Mesothelial cell of epicardium (in vitro differentiated cells): ENCODE measurements at regions not wholly inside any gene's neighbourhood (a gene's known extent, or its start where the extent isn't known, plus 50 kb on each side); places are given as distances from the start of the nearest gene placed in this dataset.

Experiments used
- DNase-seq, 2 experiments: peaks; one replicate each; pipeline ENCODE4 v3.0.0; 2021; ENCODE audit warnings: low spot score in 2 of 2; ENCODE audit not compliant: unreplicated experiment in 2 of 2
- H3K27ac Mint-ChIP-seq: 2 replicates; pipeline ENCODE4 v1.8.0; 2021; ENCODE audit warnings: mixed read lengths
- H3K27me3 Mint-ChIP-seq: 2 replicates; pipeline ENCODE4 v1.8.0; 2021; ENCODE audit warnings: low read depth, mixed read lengths
- H3K36me3 Mint-ChIP-seq: 2 replicates; pipeline ENCODE4 v1.8.0; 2021; ENCODE audit warnings: mixed read lengths
- H3K4me1 Mint-ChIP-seq: 2 replicates; pipeline ENCODE4 v1.8.0; 2021; ENCODE audit warnings: mixed read lengths
- H3K4me3 Mint-ChIP-seq: 2 replicates; pipeline ENCODE4 v1.8.0; 2021; ENCODE audit warnings: mild to moderate bottlenecking, moderate library complexity, mixed read lengths
- H3K9me3 Mint-ChIP-seq: 2 replicates; pipeline ENCODE4 v1.8.0; 2021; ENCODE audit warnings: mixed read lengths
- TF ChIP-seq, protein P1 (sequence below): fragments of 200-600 bp; sonication (generic); IDR thresholded peaks from one replicate; pipeline ENCODE4 v1.5.0; 2021; ENCODE audit warnings: antibody characterized with exemption; ENCODE audit not compliant: unreplicated experiment

DNA sequence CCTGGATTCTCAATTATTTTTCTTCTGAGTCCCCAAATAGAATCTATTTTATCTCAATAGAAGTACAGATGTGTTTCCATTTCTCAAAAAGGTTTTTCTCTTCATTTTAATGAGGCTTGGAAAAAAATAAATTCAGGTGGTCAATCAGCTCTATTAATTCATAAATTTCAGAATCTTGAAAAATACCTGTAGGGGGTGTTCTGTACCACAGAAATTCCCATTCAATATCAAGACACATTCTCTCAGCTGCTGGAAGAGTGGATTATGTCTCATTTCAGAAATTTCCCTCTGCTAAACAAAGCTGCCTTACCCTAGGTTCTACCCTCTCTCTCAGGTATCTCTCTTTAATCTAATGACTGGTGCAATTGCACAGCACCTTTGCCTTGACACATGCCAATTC lies 1121.2 kb downstream of the SI start:
- TF ChIP-seq, protein P1, sequence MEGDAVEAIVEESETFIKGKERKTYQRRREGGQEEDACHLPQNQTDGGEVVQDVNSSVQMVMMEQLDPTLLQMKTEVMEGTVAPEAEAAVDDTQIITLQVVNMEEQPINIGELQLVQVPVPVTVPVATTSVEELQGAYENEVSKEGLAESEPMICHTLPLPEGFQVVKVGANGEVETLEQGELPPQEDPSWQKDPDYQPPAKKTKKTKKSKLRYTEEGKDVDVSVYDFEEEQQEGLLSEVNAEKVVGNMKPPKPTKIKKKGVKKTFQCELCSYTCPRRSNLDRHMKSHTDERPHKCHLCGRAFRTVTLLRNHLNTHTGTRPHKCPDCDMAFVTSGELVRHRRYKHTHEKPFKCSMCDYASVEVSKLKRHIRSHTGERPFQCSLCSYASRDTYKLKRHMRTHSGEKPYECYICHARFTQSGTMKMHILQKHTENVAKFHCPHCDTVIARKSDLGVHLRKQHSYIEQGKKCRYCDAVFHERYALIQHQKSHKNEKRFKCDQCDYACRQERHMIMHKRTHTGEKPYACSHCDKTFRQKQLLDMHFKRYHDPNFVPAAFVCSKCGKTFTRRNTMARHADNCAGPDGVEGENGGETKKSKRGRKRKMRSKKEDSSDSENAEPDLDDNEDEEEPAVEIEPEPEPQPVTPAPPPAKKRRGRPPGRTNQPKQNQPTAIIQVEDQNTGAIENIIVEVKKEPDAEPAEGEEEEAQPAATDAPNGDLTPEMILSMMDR, result no peak
- Mint-ChIP-seq H3K36me3 (no peaks in the 10 kb centered on the region), H3K27ac (no peak overlapping the region), H3K4me3 (no peak overlapping the region), H3K27me3 (no peaks in the 10 kb centered on the region), H3K4me1 (no peaks in the 10 kb centered on the region), H3K9me3 (no peaks in the 10 kb centered on the region)
- no peak for DNase-seq

DNA sequence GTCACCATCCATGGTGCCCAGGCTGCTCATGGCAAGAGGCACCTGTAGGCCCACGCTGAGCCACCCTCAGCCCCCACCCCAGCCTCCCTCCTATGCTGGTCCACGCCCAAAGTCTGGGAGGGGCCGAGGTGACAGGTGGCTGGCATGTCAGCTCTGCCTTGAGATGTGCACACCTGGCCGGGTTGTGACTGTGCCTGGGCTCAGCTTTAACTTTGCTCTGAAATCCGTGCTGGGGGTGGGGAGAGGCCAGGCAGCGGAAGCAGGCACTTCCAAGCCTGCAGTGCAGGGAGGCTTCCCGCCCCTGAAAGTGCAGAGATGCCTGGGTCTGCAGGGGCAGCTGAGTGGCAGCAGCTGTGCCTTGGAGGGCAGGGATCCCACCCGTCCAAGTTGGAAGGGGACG lies 1124.8 kb downstream of the SI start:
- Mint-ChIP-seq H3K27ac (no peak overlapping the region), H3K9me3 (no peaks in the 10 kb centered on the region), H3K27me3 (no peaks in the 10 kb centered on the region), H3K4me1 (no peaks in the 10 kb centered on the region), H3K36me3 (no peaks in the 10 kb centered on the region), H3K4me3 (no peak overlapping the region)
- DNase-seq, result no peak
- TF ChIP-seq, protein P1, result no peak

DNA sequence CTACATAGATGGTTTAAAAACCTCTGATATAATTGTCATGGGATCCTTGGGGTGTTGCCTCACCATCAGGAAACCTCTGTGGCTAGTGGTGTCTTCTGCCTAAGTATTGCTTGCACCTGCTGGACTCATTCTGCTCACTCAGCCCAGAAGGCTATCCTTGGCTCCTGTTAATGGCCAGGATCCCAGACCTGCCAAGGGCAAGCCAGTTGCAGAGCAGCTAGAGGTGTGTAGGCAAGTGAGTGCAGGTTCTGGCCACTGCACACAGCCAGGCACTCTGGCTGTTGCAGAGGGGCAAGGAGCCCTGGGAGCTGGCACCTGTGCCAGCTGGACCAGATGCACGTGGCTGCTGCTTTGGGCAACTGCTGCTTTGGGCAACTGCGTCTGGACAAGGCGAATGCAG lies 1125.8 kb downstream of the SI start:
- Mint-ChIP-seq H3K27me3 (no peaks in the 10 kb centered on the region), H3K36me3 (no peaks in the 10 kb centered on the region), H3K4me1 (no peaks in the 10 kb centered on the region), H3K9me3 (no peaks in the 10 kb centered on the region), H3K27ac (no peak overlapping the region), H3K4me3 (no peak overlapping the region)
- no peak for DNase-seq
- TF ChIP-seq, protein P1, result no peak

- H3K27ac Mint-ChIP-seq, result no peak overlapping the region
- TF ChIP-seq, protein P1, result peak; percentile 53
- peaks cover 3% of the 10 kb centered on the region for H3K9me3 Mint-ChIP-seq
- no peaks in the 10 kb centered on the region for H3K27me3 Mint-ChIP-seq
- no peak for DNase-seq
- H3K4me1 Mint-ChIP-seq, result no peaks in the 10 kb centered on the region
- H3K4me3 Mint-ChIP-seq, result no peak overlapping the region
- no peaks in the 10 kb centered on the region for H3K36me3 Mint-ChIP-seq
Measured at GRCh38 chr3:163951397-163951987, 1126.8 kb downstream of the SI start.

- Mint-ChIP-seq H3K27ac (no peak overlapping the region), H3K27me3 (no peaks in the 10 kb centered on the region), H3K4me1 (no peaks in the 10 kb centered on the region), H3K4me3 (no peak overlapping the region), H3K9me3 (peaks cover 38% of the 10 kb centered on the region), H3K36me3 (no peaks in the 10 kb centered on the region)
- no peak for DNase-seq
- TF ChIP-seq, protein P1, result no peak
Measured at GRCh38 chr3:163946785-163947184, 1131.5 kb downstream of the SI start.

DNA sequence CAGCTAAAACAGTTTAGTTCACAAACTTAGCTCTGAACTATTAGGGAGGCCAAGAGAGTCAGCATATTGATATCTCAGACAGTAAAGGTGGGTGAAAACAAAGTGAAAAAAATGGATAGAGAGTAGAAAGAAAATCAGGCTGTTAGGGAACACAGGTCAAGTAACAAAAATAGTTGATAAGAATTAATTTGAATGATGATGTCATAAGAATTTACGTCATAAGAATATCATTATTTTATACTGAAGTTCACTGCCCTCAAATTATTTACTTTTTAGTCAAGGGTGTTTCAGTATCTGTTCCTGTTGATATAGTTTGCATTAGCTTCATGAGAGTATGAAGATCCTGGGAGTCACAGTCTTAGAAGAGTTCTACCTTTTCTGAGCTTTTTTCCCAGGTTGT lies 1134.6 kb downstream of the SI start:
- peaks cover 42% of the 10 kb centered on the region for H3K9me3 Mint-ChIP-seq
- no peak overlapping the region for H3K27ac Mint-ChIP-seq
- H3K4me1 Mint-ChIP-seq, result no peaks in the 10 kb centered on the region
- H3K27me3 Mint-ChIP-seq, result no peaks in the 10 kb centered on the region
- H3K4me3 Mint-ChIP-seq, result no peak overlapping the region
- TF ChIP-seq, protein P1, result no peak
- H3K36me3 Mint-ChIP-seq, result no peaks in the 10 kb centered on the region
- no peak for DNase-seq
